Posterior cingulate gyrus (tissue), 11 donors: ENCODE measurements at regions not wholly inside any gene's neighbourhood (a gene's known extent, or its start where the extent isn't known, plus 50 kb on each side); places are given as distances from the start of the nearest gene placed in this dataset.

Source experiments
- DNase-seq, 10 donors: peaks; one replicate each; pipeline versions ENCODE4 v3.0.0 to v3.0.0-alpha.2; 2020 to 2021; ENCODE audit warnings: mixed read lengths in 3 of 10
- intact Hi-C: fragments of 100-400 bp; cut with DNase I; formaldehyde crosslinking; loops from one replicate; pipeline ENCODE4 v1.15.1; 2023

DNA sequence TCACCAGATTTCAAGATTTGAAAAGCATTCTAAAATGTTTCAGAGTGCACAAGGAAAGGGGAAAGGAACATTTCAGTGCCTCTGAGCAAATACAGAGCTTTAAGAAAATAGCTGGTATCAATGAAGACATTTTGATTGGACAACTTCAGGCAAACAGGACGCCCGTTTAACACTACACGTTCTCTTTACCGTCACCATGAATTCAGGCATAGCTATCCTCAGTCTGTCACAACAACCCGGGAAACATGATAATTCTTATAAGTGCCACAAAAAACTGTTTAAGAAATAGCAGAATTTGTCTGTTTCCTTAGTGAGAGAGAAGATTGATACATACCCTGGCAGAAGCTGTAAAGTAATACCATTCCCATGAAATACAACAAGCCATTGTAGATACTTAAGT is 392.4 kb upstream of the PDE4D start:
- intact Hi-C loops, result loop anchor here (5.0 kb wide), 1 partner anchor 474 kb away; no protein-coding TSS in a partner anchor
- no peak for DNase-seq

DNA sequence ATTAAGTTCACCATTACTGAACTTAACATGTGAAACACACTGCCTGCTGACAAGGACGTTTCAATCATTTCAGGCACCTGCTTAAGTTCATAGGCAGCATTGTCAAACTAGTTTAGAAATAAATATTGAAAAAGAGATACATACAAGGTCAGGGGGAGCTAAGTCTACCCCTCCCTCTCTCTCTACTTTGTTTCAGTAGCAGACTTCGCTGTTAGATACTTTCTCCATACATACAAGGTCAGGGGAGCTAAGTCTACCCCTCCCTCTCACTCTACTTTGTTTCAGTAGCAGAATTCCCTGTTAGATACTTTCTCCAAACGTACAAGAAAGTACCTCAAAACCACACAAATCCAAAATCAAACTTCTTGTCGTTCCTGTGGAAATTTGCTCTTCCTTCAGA is 387.4 kb upstream of the PDE4D start:
- intact Hi-C loops, result no loop called here
- no peak for DNase-seq

DNA sequence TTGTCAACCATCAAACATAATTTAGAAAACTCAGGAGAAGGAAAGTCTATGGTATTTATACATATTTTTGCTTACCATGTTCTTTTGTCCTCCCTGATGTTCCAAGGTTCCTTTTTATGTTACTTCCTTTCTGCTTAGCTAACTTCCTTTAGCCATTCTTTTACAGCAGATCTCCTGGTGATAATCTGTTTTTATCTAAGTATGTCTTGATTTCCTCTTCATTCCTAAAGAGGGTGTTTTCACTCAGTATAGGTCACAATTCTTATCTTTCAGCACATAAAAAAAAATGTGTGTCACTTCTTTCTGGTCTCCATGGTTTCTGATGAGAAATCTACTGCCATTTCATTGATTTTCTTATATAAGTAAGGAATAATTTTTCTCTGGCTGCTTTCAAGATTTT is 384.4 kb upstream of the PDE4D start:
- DNase-seq, result no peak
- intact Hi-C loops, result no loop called here

DNA sequence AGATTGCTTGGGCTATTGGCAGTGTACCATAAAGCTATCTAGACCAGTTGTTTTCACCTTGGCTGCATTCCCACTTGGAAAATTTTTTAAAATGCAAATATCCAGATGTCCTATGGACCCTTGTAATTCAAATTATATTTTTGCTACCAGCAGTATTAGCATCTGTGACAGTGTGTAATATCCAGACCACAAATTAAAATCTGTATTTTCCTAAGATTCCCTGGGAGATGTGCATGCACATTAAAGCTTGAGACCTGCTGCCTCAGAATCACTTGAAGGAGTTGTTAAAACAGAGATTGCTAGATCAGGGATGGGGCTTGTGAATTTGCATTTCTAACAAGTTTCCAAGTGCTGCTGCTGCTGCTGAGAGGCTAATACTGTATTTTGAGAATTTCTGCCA is 381.2 kb upstream of the PDE4D start:
- no peak for DNase-seq
- intact Hi-C loops, result no loop called here

DNA sequence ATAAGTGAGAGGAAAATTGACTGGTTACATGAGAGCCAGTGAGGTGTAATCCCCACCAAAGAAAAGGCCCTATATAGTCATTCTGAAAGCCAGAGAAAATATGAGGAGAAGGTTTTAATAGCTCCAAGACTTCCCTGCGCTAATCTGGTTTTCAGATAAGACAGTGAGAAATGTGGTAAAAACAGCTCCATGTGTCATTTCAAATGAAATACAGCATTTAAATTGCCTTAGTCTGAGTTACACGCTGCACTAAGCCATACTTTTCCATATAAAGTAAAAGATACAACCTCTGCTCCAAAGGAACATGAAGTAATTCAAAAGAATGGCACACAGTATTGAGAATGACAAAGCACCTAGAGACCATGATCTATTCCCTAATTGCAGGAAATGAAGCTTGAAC is 378.0 kb upstream of the PDE4D start:
- intact Hi-C loops, result no loop called here

DNA sequence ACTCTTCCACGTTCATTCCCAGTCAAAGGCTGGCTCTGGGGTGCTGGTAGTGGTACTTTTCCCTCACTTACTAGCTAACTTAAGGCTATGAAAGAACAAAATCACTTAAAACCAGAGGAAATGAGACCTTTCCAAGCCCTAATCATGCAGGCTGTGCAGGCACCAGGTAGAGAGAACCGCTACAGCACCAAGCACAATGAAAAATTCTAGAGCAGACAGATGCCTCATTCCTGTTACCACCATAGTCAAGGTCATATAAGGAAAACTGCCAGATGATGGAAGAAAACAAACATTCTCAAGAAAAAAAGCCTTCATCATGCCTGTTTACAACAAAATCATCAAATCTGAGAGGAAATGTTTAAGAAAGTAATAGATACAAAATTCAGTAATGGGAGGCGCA is 374.4 kb upstream of the PDE4D start:
- DNase-seq, result no peak
- intact Hi-C loops, result no loop called here

More for the DNA sequence above, 378.0 kb upstream of the PDE4D start:
- no peak for DNase-seq

DNA sequence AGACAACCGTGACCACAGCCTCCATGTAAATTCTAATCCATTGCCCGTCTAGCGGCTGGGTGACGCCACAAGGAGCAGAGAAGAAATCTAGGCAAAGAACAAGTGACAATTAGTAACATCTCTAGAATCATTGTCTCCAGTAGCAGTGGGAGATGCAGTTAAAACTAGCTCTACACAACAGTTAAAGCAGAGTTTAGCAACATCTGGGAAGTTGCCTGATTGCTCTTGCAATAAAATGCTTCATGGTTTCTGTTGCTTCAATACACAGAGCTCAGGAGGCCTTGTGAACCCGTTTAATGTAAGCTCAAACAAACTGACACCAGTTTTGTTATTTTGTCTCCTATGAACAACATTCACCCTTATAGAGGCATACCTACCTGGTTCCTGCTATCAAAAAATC is 369.8 kb upstream of the PDE4D start:
- intact Hi-C loops, result no loop called here
- no peak for DNase-seq

DNA sequence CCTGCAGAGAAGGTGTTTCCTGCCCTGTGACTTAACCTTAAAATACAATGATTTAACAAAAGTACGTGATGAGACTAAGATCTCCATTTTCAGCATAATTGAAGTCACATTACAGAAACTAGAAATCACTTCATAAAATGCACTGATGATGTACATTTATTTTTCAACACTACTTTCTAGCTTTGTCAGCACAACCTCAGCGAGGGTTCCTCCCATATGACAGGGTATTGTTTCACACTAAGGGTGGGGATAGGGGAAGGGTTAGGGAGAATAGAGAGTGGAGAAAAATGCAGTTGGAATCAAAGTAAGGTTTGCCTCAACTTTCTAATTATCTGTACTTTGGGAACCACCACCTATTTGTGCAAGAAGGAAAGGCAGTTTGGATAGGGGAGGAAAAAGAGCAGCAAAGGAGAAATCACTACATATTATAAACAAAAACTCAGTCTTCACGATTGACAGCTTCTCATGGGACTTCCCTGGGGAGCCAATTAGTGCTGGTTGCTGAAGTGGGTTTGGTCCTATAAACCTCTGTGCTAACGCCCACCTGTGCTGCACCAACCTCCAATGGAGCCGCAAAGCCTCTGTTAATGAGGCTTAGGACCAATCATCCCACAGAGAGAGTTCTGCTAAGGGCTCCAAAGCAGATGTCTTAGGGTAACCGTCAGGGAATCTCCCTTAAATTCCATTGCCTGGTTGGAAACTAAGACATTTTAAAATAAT is 369.2 kb upstream of the PDE4D start:
- intact Hi-C loops, result no loop called here
- DNase-seq, result no peak

DNA sequence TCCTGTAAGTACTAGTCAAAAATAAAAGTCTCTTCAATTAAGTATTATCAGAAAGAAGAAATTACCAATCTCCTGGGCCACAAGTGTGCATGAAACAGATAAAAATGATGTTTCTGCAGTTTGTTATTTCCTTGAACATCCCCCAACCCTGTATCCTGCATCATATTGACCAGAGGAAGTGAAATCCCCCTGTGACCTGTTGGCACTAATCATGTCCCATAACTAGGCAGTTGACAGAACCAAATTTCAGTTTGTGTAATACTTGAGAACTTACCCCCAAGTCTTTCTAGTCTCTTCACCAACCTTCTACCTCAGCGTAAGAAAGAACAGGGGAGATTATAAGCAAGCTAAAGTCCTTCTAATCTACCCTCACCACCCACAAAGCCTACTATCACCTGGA is 368.2 kb upstream of the PDE4D start:
- intact Hi-C loops, result no loop called here
- DNase-seq, result no peak

DNA sequence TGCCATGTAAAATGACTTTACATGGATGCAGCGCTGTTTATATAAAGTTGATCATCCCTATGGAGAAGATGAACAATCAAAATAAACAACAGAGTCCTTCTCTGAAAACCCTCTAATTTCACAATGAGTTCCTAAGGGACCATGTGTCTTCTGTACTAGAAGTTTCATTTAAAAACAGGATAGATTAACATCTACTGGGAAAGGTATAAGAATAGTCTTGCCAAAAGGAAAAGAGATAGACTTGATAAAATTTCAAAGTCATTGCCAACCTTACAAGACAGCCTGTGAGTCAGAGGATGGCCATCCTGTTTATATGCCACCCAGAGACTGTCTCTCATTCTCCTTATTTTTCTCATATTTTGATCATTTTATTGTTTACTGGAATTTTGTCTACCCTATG is 367.1 kb upstream of the PDE4D start:
- no peak for DNase-seq
- intact Hi-C loops, result no loop called here

DNA sequence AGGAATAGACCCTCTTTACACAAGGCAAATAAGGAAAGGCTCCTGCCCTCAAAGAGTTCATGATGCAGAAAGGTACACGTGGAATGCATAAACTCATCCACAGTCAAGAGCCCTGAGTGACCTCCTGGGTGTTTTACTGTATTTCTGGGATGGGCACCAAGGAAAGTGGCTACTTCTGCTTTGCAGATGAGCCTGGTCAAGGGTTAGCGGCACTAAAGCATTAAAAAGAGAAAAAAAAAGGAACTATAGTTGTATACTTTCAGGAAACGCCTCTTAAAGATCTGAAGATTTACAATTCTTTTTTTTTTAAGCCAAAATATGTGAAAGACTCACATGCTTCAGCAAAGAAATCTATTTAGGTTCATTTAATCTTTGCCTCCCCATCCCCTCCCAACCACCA is 366.2 kb upstream of the PDE4D start:
- no peak for DNase-seq
- intact Hi-C loops, result no loop called here

DNA sequence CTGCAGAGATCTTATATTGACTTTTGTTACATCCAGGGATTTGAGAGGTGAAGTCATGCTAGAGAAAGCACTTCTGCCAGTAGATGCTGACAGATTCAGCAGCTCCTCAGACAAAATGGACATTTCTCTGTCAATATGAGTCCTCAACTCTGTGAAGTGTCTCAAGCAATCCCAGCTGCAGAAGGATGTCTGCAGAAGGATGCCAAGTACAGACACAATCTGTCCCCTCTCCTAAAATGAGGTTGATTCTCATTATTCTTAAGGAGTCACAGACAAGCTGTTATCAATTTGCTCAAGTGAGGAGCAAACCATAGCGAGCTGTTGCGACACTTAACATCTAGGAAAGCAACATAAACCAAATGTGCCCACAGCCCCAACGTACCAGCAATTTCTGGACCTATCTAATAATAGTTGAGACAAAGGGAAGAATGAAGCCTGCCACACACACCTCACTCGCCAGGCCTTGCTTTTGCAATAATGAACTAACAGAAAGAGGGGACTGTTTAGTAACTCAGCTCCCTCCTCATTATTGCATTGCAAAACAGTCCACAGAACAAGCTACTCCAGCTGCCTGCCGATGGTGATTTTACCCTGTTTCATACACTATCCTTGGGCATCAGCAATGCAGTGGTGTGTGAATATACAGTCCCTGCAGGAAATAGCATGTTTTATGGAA is 364.2 kb upstream of the PDE4D start:
- peak in 2 of 10 donors; percentile 3 to 42 for DNase-seq
- intact Hi-C loops, result no loop called here

DNA sequence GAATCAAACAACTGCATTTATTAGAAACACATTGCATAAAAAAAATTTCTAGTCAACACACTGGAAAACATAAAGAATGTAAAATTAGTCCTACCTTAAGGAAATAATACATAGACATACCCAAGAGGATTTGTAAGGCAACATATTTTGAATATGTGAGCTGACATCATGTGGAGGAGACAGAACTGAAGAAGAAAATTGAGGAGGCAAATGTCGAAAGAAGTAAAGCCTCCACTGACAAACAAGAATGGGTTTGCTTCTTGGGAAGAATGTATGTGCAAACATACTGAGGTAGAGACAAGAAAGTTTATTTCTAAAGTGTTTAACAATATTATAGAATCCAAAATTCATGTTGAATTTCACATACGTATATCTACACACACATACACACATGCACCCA is 363.0 kb upstream of the PDE4D start:
- no peak for DNase-seq
- intact Hi-C loops, result no loop called here

DNA sequence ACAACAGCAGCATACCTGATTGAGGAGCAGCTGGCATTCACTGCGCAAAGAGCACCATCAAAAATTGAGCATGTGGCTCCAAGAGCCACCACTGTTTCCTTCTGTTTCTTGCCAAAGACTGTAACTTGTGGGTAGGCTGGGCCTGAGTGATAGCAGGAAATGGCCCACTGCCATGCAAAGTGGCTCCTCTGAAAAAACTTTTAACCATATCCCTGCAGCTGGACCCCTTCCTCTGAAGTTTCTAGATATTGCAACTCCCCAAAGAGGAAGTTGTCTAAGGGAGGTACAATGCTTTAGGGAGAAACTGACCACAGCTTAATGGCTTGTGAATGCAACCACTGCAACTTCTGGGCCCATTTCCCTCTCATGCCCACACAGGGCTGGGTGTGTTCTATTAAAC is 355.4 kb upstream of the PDE4D start:
- intact Hi-C loops, result no loop called here
- DNase-seq, result peak in 1 of 10 donors; percentile 59

DNA sequence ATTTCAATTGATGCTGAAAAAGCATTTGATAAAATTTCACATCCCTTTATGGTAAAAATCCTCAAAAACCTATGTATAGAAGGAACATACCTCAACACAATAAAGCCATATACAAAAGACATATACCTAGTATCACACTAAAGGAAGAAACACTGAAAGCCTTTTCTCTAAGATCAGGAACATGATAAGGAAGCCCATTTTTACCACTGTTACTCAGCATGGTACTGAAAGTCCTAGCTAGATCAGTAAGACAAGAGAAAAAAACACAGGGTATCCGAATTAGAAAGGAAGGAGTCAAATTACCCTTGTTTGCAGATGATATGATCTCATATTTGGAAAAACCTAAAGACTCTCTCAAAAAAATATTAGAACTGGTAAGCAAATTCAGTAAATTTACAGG is 350.2 kb upstream of the PDE4D start:
- intact Hi-C loops, result no loop called here
- no peak for DNase-seq

DNA sequence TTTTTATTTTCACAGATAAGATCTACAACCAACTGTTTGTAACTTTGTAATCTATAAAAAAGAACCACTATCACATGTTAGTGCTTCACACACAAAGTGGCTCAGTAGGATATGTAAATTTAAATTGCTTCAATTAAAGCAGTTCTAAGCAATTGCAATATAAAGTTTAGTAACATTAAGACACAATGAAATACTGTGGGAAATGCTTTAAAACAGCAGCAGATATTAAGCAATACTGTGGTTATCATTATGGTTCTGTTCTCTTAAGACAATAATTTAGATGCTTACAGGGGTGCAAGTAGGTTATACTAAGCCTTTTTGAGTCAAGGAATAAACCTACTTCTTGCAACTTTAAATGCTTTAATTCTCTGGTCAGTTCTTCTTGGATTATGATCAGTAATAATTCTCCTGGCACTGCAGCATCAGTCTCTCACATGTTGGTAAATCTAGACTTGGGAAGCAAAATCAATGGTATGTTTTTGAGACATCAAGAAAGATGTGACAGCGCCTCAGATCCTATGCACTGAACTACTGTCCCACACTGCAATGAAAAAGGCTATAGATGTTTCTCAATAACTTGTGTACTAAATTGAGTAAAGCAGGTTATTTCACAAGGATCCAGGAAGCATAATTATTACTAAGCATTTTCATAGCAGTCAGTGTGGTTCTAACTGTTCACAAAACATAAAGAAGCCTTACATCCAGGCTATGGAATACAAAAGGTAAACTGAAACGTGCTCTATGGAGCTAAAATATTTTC is 338.7 kb upstream of the PDE4D start:
- no peak for DNase-seq
- intact Hi-C loops, result no loop called here

DNA sequence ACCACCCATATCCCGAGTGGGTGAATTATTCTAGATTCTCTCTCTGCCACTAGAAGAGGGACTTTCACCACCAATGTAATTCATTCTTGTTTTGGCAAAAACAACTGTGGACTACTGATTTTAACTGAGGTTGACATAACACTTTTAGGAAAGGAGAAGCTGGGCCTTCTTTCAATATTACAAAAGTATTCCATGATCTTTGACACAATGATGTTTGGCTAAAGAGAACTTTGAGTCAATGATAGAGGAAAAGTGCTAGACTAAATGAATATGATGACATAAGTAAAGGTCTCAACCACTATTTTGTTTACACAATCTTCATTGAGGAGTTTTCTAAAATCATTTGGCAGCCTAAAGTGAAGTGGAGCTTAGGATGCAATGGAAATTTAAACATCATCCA is 336.9 kb upstream of the PDE4D start:
- no peak for DNase-seq
- intact Hi-C loops, result no loop called here

DNA sequence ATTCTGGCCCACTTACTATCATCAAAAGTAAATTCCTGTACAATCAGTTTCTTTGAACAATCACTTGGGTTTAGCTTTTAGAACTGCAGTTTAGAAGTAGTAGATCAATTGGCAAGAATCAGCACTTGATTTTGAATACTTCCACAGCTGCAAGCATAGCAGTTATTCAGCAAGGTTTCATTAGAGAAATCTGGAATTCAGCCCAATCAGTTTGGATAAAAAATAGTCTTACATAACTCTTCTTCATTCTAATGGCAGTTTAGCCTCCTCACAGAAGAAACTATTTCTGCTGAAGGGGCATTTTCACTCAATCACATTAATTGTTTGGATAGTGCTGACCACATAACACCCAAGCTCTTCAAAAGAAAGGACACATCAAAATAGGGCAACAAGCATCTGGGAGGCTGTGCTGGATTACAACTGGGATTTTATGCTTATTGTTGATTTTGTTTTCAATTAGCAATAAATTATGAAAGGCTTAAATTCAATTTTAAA is 336.2 kb upstream of the PDE4D start:
- no peak for DNase-seq
- intact Hi-C loops, result no loop called here

DNA sequence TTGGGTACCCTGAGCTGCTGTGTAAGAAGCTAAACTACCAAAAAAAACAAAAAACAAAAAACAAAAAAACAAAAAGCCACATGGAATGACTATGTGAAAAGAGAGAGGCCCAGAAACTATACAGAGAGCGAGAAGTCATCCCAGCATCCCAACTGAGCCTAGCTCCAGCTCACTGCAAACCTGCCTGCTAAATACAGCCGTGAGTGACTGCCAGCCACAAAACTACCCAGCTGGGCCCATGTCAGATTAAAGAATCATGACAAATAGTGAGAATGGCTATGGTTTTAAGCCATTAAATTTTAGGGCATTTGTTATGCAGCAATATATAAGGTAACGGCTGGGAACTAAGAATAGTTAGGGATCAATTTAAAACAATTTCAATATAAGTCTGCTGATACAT is 335.1 kb upstream of the PDE4D start:
- intact Hi-C loops, result no loop called here
- DNase-seq, result no peak

DNA sequence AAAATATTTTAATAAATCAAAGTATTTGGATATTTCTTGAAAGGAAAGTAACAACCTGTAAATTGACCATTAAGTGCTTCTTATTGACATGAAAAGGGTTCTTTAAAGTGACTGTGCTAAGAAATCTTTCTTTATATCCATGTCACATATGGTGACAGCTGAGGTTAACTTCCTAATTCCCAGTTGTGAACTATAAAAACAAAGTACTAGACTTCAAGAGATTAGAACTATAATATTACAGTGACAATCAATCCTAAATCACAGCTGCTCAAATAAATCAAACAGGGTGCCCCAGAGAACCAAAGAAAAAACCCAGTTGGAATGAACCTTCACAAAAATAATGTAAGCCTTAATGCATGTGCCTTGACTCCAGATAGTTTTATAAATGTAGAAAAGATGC is 332.6 kb upstream of the PDE4D start:
- no peak for DNase-seq
- intact Hi-C loops, result no loop called here

DNA sequence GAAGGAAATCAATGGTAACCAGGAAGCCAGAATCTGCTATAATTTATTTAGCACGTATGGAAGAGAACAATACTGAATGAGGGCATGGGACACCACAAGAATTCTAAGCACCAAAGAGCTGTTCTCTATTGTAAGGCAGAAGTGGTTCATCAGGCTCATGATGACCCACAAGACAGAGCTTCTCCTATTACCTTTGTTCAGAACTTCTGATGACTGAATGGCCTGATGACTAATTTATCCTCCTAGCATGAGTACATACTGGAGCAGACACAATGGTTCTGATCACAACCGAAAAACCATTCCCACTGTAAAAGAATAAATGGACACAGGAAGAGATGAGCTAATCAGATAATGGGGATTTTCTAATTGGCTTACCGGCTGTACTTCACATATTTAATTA is 329.8 kb upstream of the PDE4D start:
- intact Hi-C loops, result no loop called here
- no peak for DNase-seq

DNA sequence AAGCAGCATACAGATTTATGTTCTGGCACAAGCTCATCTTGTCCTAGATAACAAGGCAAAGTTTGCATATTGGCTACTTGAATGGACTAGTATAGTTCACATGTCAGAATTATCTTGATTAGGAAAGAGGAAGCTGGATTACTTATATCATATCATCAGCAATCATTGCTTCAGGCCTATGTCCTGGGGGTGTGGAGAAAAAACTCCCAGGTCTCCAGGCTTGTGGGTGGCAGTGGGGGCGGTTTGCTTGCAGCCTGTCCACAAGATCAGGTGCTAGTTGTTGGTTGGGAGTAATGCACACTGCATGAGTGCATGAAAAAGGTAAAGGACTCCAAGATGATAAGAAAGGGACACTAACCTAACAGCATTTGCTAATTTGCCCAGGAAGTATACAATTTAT is 326.4 kb upstream of the PDE4D start:
- intact Hi-C loops, result no loop called here

More for the DNA sequence above, 326.4 kb upstream of the PDE4D start:
- DNase-seq, result no peak
